ENCODE measurements at regions not wholly inside any gene's neighbourhood (a gene's known extent, or its start where the extent isn't known, plus 50 kb on each side); places are given as distances from the start of the nearest gene placed in this dataset.

DNA sequence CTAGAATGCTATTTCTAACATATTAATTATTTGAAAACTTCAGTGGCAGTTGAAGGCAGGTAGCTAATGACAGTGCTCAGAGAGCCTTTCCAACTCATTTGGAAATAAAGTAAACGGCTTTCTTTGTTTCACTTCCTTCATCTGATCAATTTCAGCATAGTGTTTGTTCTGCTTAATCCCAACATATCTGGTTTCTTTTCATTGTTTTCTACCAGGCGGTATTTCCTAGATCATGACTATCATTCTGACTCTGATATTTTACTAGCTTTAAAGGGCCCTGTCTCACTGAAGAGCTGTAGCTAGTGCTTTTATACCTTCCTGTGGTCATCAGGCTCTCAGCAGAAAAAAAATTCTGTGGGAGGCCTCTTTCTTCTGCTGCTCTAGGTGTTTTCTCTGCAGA is 178.6 kb downstream of the RBM26 start:
- TF ChIP-seq, protein P1, sequence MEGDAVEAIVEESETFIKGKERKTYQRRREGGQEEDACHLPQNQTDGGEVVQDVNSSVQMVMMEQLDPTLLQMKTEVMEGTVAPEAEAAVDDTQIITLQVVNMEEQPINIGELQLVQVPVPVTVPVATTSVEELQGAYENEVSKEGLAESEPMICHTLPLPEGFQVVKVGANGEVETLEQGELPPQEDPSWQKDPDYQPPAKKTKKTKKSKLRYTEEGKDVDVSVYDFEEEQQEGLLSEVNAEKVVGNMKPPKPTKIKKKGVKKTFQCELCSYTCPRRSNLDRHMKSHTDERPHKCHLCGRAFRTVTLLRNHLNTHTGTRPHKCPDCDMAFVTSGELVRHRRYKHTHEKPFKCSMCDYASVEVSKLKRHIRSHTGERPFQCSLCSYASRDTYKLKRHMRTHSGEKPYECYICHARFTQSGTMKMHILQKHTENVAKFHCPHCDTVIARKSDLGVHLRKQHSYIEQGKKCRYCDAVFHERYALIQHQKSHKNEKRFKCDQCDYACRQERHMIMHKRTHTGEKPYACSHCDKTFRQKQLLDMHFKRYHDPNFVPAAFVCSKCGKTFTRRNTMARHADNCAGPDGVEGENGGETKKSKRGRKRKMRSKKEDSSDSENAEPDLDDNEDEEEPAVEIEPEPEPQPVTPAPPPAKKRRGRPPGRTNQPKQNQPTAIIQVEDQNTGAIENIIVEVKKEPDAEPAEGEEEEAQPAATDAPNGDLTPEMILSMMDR (IDR thresholded peaks at IDR 0.05; ENCODE audit: poor library complexity, severe bottlenecking) = no peak
- TF ChIP-seq EP300 (conservative IDR thresholded peaks at IDR 0.05; ENCODE audit: poor library complexity, severe bottlenecking) (no peak), POLR2AphosphoS5 (IDR thresholded peaks at IDR 0.05) (no peak), EZH2 (IDR thresholded peaks at IDR 0.05; ENCODE audit: borderline replicate concordance, insufficient read depth, low read length, poor library complexity, severe bottlenecking) (no peak), TAF1 (IDR thresholded peaks at IDR 0.05; ENCODE audit: low read depth) (no peak), RAD21 (conservative IDR thresholded peaks at IDR 0.05) (no peak), SMC3 (conservative IDR thresholded peaks at IDR 0.05; ENCODE audit: poor library complexity) (no peak), REST (IDR thresholded peaks at IDR 0.05; ENCODE audit: borderline replicate concordance) (no peak), MXI1 (conservative IDR thresholded peaks at IDR 0.05; ENCODE audit: poor library complexity, severe bottlenecking) (no peak)
